ENCODE measurements at regions not wholly inside any gene's neighbourhood (a gene's known extent, or its start where the extent isn't known, plus 50 kb on each side); places are given as distances from the start of the nearest gene placed in this dataset.

- ATAC-seq (ENCODE audit: low read depth) (no peak), DNase-seq (no peak)
- H4K8ac ChIP-seq (ENCODE audit: low read depth in 2 of 2, low read length in 2 of 2) = no peak overlapping the region
- H3K14ac ChIP-seq (replicated peaks; ENCODE audit: low read depth, low read length) = no peak overlapping the region
- no peaks in the 10 kb centered on the region for H3K79me1 ChIP-seq (ENCODE audit: low read depth in 1 of 2, low read length in 2 of 2)
- H3K9ac ChIP-seq (ENCODE audit: low read depth, low read length) = no peak overlapping the region
- H2BK20ac ChIP-seq (ENCODE audit: low read depth, low read length) = no peak overlapping the region
- no CpG with 5 or more reads among the region's 1 CpG for WGBS, 2 experiments (ENCODE audit: extremely low coverage in 2 of 2, insufficient read length in 1 of 2)
- H3K36me3 ChIP-seq (ENCODE audit: control insufficient read depth, insufficient read depth, low read length) = no peaks in the 10 kb centered on the region
- H4K91ac ChIP-seq (ENCODE audit: insufficient read depth, low read depth, low read length) = no peak overlapping the region
- ChIA-PET CTCF (no interaction called here), POLR2A (ENCODE audit: unreplicated experiment) (no interaction called here)
- no peaks in the 10 kb centered on the region for H4K20me1 ChIP-seq (ENCODE audit: insufficient read depth, low read length)
- H3K4me2 ChIP-seq (ENCODE audit: low read depth, low read length) = no peak overlapping the region
- H3K4me3 ChIP-seq (ENCODE audit: insufficient read depth, low read depth, low read length) = no peak overlapping the region
- H3K9me3 ChIP-seq (ENCODE audit: control insufficient read depth, insufficient read depth, low read length) = no peaks in the 10 kb centered on the region
- H2AK9ac ChIP-seq (replicated peaks; ENCODE audit: low read depth, low read length, poor library complexity) = no peak overlapping the region
- H2BK120ac ChIP-seq (ENCODE audit: low read depth, low read length) = no peak overlapping the region
- no peak overlapping the region for H3K23ac ChIP-seq (ENCODE audit: low read depth, low read length)
- no peak overlapping the region for H2AFZ ChIP-seq (replicated peaks; ENCODE audit: low read length, poor library complexity)
- H2BK5ac ChIP-seq (ENCODE audit: low read depth, low read length, poor library complexity, severe bottlenecking) = no peak overlapping the region
- no peak overlapping the region for H2BK15ac ChIP-seq (ENCODE audit: low read depth, low read length)
- in situ Hi-C loops (cut with MboI; ENCODE audit: low sequenced_read_pairs) = no loop called here
- no peaks in the 10 kb centered on the region for H3K4me1 ChIP-seq (ENCODE audit: control insufficient read depth, insufficient read depth, low read length)
- dilution Hi-C loops (cut with HindIII; ENCODE audit: low sequenced_read_pairs, unreplicated experiment) = no loop called here
- no peak overlapping the region for H3K56ac ChIP-seq (ENCODE audit: extremely low read depth, insufficient read depth, low read length)
- H3K9me1 ChIP-seq (ENCODE audit: insufficient read depth, low read length) = 0 out of 2 replicates have a peak, but pooled peaks cover 2% of the 10 kb centered on the region
- no peaks in the 10 kb centered on the region for H3K27me3 ChIP-seq (ENCODE audit: control insufficient read depth, insufficient read depth, low read length)
- BruUV-seq (replicated peaks) = no TSS peak
- no peak overlapping the region for H3K27ac ChIP-seq (ENCODE audit: insufficient read depth, low read length)
- no peak for TF ChIP-seq CEBPB (IDR thresholded peaks at IDR 0.05; ENCODE audit: low read depth, low read length)
- no peak for TF ChIP-seq MAFK (IDR thresholded peaks at IDR 0.05; ENCODE audit: low read depth, low read length)
- TF ChIP-seq, protein P1, sequence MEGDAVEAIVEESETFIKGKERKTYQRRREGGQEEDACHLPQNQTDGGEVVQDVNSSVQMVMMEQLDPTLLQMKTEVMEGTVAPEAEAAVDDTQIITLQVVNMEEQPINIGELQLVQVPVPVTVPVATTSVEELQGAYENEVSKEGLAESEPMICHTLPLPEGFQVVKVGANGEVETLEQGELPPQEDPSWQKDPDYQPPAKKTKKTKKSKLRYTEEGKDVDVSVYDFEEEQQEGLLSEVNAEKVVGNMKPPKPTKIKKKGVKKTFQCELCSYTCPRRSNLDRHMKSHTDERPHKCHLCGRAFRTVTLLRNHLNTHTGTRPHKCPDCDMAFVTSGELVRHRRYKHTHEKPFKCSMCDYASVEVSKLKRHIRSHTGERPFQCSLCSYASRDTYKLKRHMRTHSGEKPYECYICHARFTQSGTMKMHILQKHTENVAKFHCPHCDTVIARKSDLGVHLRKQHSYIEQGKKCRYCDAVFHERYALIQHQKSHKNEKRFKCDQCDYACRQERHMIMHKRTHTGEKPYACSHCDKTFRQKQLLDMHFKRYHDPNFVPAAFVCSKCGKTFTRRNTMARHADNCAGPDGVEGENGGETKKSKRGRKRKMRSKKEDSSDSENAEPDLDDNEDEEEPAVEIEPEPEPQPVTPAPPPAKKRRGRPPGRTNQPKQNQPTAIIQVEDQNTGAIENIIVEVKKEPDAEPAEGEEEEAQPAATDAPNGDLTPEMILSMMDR (conservative IDR thresholded peaks at IDR 0.05; ENCODE audit: low read depth, low read length) = no peak
- TF ChIP-seq, protein P2, sequence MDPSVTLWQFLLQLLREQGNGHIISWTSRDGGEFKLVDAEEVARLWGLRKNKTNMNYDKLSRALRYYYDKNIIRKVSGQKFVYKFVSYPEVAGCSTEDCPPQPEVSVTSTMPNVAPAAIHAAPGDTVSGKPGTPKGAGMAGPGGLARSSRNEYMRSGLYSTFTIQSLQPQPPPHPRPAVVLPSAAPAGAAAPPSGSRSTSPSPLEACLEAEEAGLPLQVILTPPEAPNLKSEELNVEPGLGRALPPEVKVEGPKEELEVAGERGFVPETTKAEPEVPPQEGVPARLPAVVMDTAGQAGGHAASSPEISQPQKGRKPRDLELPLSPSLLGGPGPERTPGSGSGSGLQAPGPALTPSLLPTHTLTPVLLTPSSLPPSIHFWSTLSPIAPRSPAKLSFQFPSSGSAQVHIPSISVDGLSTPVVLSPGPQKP (IDR thresholded peaks at IDR 0.05; ENCODE audit: borderline replicate concordance, low read depth, low read length) = no peak
- no peak for TF ChIP-seq BHLHE40 (IDR thresholded peaks at IDR 0.05; ENCODE audit: low read depth, low read length)
- TF ChIP-seq RAD21 (IDR thresholded peaks at IDR 0.05; ENCODE audit: low read length) = no peak
- no peak overlapping the region for H2AK5ac ChIP-seq (ENCODE audit: low read depth, low read length)
- intact Hi-C loops (cut with micrococcal nuclease) = no loop called here
- H4K5ac ChIP-seq (ENCODE audit: low read depth, low read length) = no peak overlapping the region
- no peak overlapping the region for H3K4ac ChIP-seq (ENCODE audit: low read depth, low read length)
- H3K18ac ChIP-seq (ENCODE audit: low read depth, low read length) = no peak overlapping the region
Observed at GRCh38 chr7:16278167-16278787, 143.1 kb downstream of the CRPPA start.
